SK-N-SH (cell line): ENCODE measurements at regions not wholly inside any gene's neighbourhood (a gene's known extent, or its start where the extent isn't known, plus 50 kb on each side); places are given as distances from the start of the nearest gene placed in this dataset.

Source experiments
- CTCF ChIP-seq: fragments of 200-600 bp; sonication (generic); IDR thresholded peaks from 2 replicates; pipeline ENCODE4 v1.6.1; 2017; ENCODE audit warnings: antibody characterized with exemption, mild to moderate bottlenecking, moderate library complexity
- EP300 ChIP-seq, 2 experiments: IDR thresholded peaks; 2 replicates each; pipeline versions ENCODE4 v1.4.0 to v1.6.1; 2012; ENCODE audit warnings: borderline replicate concordance in 1 of 2, low read depth in 1 of 2, low read length in 1 of 2
- NFIC ChIP-seq: IDR thresholded peaks from 2 replicates; pipeline ENCODE4 v1.4.0; 2012; ENCODE audit warnings: borderline replicate concordance

GRCh38 chr7:81244224-81244623, 325.4 kb upstream of the SEMA3C start:
- peak; percentile 36 for TF ChIP-seq CTCF
- peak; percentile 29; the same call in 1 of the 2 replicates for TF ChIP-seq NFIC
- TF ChIP-seq EP300 (IDR thresholded peaks at IDR 0.05; ENCODE audit: borderline replicate concordance in 1 of 2, low read depth in 1 of 2, low read length in 1 of 2): no peak
